Loucy (cell line): ENCODE measurements at regions not wholly inside any gene's neighbourhood (a gene's known extent, or its start where the extent isn't known, plus 50 kb on each side); places are given as distances from the start of the nearest gene placed in this dataset.

ENCODE experiments used
- H2AFZ ChIP-seq: fragments of 200-600 bp; sonication (generic); 2 replicates; pipeline ENCODE4 v1.6.0; 2016; ENCODE audit warnings: antibody characterized with exemption, mild to moderate bottlenecking, low read length, moderate library complexity
- H3F3A ChIP-seq: fragments of 200-600 bp; 2 replicates; pipeline ENCODE4 v1.6.0; 2016; ENCODE audit warnings: antibody characterized with exemption, low read depth, mild to moderate bottlenecking
- H3K27me3 ChIP-seq: fragments of 200-600 bp; sonication (generic); 2 replicates; pipeline ENCODE4 v1.6.1; 2014; ENCODE audit warnings: low read length, mild to moderate bottlenecking; ENCODE audit not compliant: insufficient read depth, poor library complexity, severe bottlenecking
- H3K36me3 ChIP-seq: fragments of 200-600 bp; sonication (generic); 2 replicates; pipeline ENCODE4 v1.6.1; 2016; ENCODE audit warnings: low read length; ENCODE audit not compliant: insufficient read depth
- H3K4me1 ChIP-seq: fragments of 200-600 bp; sonication (generic); 2 replicates; pipeline ENCODE4 v1.5.1; 2014; ENCODE audit warnings: low read length, mild to moderate bottlenecking; ENCODE audit not compliant: insufficient read depth, poor library complexity, severe bottlenecking
- H3K4me2 ChIP-seq: fragments of 200-600 bp; sonication (generic); 2 replicates; pipeline ENCODE4 v1.6.0; 2014; ENCODE audit warnings: antibody characterized with exemption, low read length, low read depth, mild to moderate bottlenecking; ENCODE audit not compliant: poor library complexity, severe bottlenecking
- H3K4me3 ChIP-seq: fragments of 200-600 bp; sonication (generic); 2 replicates; pipeline ENCODE4 v1.5.1; 2014; ENCODE audit warnings: low read length, mild to moderate bottlenecking, mixed read lengths; ENCODE audit not compliant: poor library complexity, severe bottlenecking
- H3K79me2 ChIP-seq: fragments of 200-600 bp; sonication (generic); 2 replicates; pipeline ENCODE4 v1.6.1; 2014; ENCODE audit warnings: low read length; ENCODE audit not compliant: insufficient read depth
- H3K9ac ChIP-seq: fragments of 200-600 bp; sonication (generic); 2 replicates; pipeline ENCODE4 v1.6.0; 2014; ENCODE audit warnings: mild to moderate bottlenecking, low read depth, low read length, moderate library complexity; ENCODE audit not compliant: poor library complexity, severe bottlenecking
- H3K9me2 ChIP-seq: fragments of 200-600 bp; sonication (generic); replicated peaks from 2 replicates; pipeline ENCODE4 v1.6.1; 2016; ENCODE audit warnings: low read depth, low read length, mixed read lengths
- H3K9me3 ChIP-seq: fragments of 200-600 bp; sonication (generic); 2 replicates; pipeline ENCODE4 v1.6.1; 2014; ENCODE audit warnings: mild to moderate bottlenecking, antibody characterized with exemption, low read length, low read depth; ENCODE audit not compliant: insufficient read depth
- H4K20me1 ChIP-seq: fragments of 200-600 bp; sonication (generic); 2 replicates; pipeline ENCODE4 v1.6.0; 2014; ENCODE audit warnings: antibody characterized with exemption, low read length, mild to moderate bottlenecking; ENCODE audit not compliant: insufficient read depth, poor library complexity, severe bottlenecking
- EZH2phosphoT487 ChIP-seq: fragments of 200-600 bp; IDR thresholded peaks from 2 replicates; pipeline ENCODE4 v1.6.1; 2018; ENCODE audit warnings: antibody characterized with exemption, mild to moderate bottlenecking, moderate library complexity, borderline replicate concordance
- TF ChIP-seq, protein P1 (sequence below): fragments of 200-600 bp; sonication (generic); conservative IDR thresholded peaks from 2 replicates; pipeline ENCODE4 v1.5.1; 2014; ENCODE audit warnings: mild to moderate bottlenecking, antibody characterized with exemption, low read length

DNA sequence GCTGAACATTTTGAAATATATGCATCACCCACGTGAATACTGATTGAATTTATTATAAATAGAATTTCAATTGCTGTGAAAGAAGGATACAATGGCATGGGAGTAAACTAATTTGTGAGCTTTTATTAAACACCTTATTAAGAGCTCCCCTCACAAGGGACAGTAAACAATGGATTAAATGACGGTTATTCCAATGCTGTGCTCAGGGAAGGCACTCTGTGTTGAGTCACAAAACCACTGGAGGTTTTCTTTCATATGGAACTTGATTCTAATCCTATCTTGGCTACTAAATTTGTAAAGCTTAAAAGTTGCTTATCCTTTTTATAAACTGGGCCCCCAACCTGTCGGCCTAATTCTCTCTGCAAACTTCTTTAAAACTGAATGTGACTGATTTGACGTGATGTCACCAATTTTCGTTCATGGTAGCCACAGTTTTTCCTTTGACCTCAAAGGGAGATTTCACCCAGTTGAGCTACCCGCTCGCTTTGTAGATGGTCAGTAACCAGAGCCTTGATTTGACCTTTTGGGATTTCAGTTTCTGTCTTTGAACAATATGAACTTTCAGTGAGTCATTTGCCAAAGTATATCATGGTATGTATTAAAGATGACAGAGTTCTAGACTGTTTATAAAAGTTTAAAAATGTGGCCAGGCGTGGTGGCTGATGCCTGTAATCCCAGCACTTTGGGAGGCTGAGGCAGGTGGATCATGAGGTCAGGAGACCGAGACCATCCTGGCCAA, 61.3 kb upstream of the PIK3R1 start:
- H3K4me3 ChIP-seq: no peak overlapping the region
- H2AFZ ChIP-seq: no peak overlapping the region
- no peak for TF ChIP-seq EZH2phosphoT487
- TF ChIP-seq, protein P1, sequence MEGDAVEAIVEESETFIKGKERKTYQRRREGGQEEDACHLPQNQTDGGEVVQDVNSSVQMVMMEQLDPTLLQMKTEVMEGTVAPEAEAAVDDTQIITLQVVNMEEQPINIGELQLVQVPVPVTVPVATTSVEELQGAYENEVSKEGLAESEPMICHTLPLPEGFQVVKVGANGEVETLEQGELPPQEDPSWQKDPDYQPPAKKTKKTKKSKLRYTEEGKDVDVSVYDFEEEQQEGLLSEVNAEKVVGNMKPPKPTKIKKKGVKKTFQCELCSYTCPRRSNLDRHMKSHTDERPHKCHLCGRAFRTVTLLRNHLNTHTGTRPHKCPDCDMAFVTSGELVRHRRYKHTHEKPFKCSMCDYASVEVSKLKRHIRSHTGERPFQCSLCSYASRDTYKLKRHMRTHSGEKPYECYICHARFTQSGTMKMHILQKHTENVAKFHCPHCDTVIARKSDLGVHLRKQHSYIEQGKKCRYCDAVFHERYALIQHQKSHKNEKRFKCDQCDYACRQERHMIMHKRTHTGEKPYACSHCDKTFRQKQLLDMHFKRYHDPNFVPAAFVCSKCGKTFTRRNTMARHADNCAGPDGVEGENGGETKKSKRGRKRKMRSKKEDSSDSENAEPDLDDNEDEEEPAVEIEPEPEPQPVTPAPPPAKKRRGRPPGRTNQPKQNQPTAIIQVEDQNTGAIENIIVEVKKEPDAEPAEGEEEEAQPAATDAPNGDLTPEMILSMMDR: no peak
- no peaks in the 10 kb centered on the region for H3K79me2 ChIP-seq
- H3K4me2 ChIP-seq: no peak overlapping the region
- H3K9ac ChIP-seq: no peak overlapping the region
- H3K9me2 ChIP-seq: no peaks in the 10 kb centered on the region
- no peaks in the 10 kb centered on the region for H4K20me1 ChIP-seq
- H3F3A ChIP-seq: no peaks in the 10 kb centered on the region
- H3K36me3 ChIP-seq: no peaks in the 10 kb centered on the region
- no peaks in the 10 kb centered on the region for H3K9me3 ChIP-seq
- no peaks in the 10 kb centered on the region for H3K4me1 ChIP-seq
- no peaks in the 10 kb centered on the region for H3K27me3 ChIP-seq

DNA sequence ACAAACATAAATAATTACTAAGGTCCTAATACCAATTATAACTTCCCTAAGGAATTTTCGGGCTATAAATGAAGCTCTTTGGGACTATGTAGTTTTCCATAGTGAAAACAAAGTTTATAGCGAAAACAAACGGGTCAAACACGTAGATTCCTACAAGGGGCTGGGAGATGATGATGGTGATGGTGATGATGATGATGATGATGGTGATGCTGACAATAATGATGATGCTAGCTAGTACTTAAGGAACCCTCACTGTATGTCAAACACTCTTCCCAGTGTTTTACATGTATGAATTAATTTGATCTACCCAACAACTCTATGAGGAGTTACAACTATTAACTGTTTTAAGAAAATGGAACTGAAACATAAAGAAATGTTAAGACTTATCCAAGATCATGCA, 63.7 kb upstream of the PIK3R1 start:
- Histone ChIP-seq H3K4me3 (no peak overlapping the region), H3K36me3 (no peaks in the 10 kb centered on the region), H3K4me1 (no peaks in the 10 kb centered on the region), H3K4me2 (no peak overlapping the region), H3F3A (no peaks in the 10 kb centered on the region), H2AFZ (no peak overlapping the region), H3K9me3 (no peaks in the 10 kb centered on the region), H4K20me1 (no peaks in the 10 kb centered on the region), H3K9ac (no peak overlapping the region), H3K27me3 (no peaks in the 10 kb centered on the region), H3K79me2 (no peaks in the 10 kb centered on the region), H3K9me2 (no peaks in the 10 kb centered on the region)
- TF ChIP-seq EZH2phosphoT487: no peak
- TF ChIP-seq, protein P1: no peak

DNA sequence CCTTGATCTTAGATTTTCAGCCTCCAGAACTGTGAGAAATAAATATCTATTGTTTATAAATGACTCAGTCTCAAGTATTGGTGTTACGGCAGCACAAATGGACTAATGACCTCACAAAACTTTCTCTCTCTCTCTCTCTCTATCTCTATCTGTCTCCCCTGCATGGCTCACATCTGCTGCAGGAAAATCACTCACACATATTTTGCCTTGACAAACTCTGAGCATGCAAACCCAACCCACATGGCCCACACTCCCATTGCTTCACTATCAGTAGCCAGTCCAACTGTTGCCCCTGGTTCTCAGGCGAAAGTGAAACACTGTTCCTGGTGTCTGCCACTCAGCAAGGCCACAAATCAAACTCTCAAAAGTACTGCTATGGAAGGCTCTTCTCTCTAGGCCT, 66.4 kb upstream of the PIK3R1 start:
- H3K79me2 ChIP-seq: no peaks in the 10 kb centered on the region
- H3K9me2 ChIP-seq: no peaks in the 10 kb centered on the region
- H3K36me3 ChIP-seq: no peaks in the 10 kb centered on the region
- no peak overlapping the region for H3K4me3 ChIP-seq
- no peak overlapping the region for H3K9ac ChIP-seq
- no peak for TF ChIP-seq EZH2phosphoT487
- TF ChIP-seq, protein P1: no peak
- H3K9me3 ChIP-seq: no peaks in the 10 kb centered on the region
- no peaks in the 10 kb centered on the region for H3F3A ChIP-seq
- H4K20me1 ChIP-seq: no peaks in the 10 kb centered on the region
- H3K4me2 ChIP-seq: no peak overlapping the region
- no peaks in the 10 kb centered on the region for H3K4me1 ChIP-seq
- peak overlapping the region; percentile 3 for H2AFZ ChIP-seq
- H3K27me3 ChIP-seq: no peaks in the 10 kb centered on the region
